Gastrocnemius medialis (tissue), 4 donors: ENCODE measurements at regions not wholly inside any gene's neighbourhood (a gene's known extent, or its start where the extent isn't known, plus 50 kb on each side); places are given as distances from the start of the nearest gene placed in this dataset.
"Not testable (repeated sequence)": the region's sequence is repeated elsewhere in the genome, so short reads cannot be mapped to it uniquely, and the experiment has no call there.

ENCODE experiments used
- ATAC-seq, 2 donors: fragments of 150-250 bp; one replicate each; pipeline ENCODE4 v1.9.1; 2016
- DNase-seq, 2 donors: peaks; one replicate each; pipeline ENCODE4 v3.0.0-alpha.2; 2019
- H3K27ac ChIP-seq, 4 donors: fragments of 200-600 bp; sonication (generic); 1 replicate in 1 of 4; 2 replicates in 3 of 4; pipeline ENCODE4 v1.5.1; 2016 to 2018; ENCODE audit warnings: mild to moderate bottlenecking in 2 of 4, moderate library complexity in 1 of 4
- H3K27me3 ChIP-seq, 3 donors: fragments of 200-600 bp; sonication (generic) in 2 of 3; 1 replicate in 1 of 3; 2 replicates in 2 of 3; pipeline versions ENCODE4 v1.5.1 to v1.6.0; 2016 to 2019; ENCODE audit warnings: mild to moderate bottlenecking in 1 of 3, moderate library complexity in 1 of 3
- H3K36me3 ChIP-seq, 2 donors: fragments of 200-600 bp; sonication (generic) in 1 of 2; one replicate each; pipeline ENCODE4 v1.5.1; 2017 to 2018
- H3K4me1 ChIP-seq, 2 donors: fragments of 200-600 bp; sonication (generic) in 1 of 2; one replicate each; pipeline ENCODE4 v1.5.1; 2016 to 2017; ENCODE audit warnings: mild to moderate bottlenecking in 2 of 2
- H3K4me3 ChIP-seq, 4 donors: fragments of 200-600 bp; sonication (generic) in 3 of 4; 1 replicate in 1 of 4; 2 replicates in 3 of 4; pipeline ENCODE4 v1.5.1; 2016 to 2019; ENCODE audit warnings: mild to moderate bottlenecking in 2 of 4
- H3K9me3 ChIP-seq, 3 donors: fragments of 200-600 bp; sonication (generic) in 2 of 3; 1 replicate in 1 of 3; 2 replicates in 2 of 3; pipeline ENCODE4 v1.5.1; 2016 to 2019
- POLR2A ChIP-seq, 2 donors: fragments of 450-650 bp; IDR thresholded peaks; one replicate each; pipeline ENCODE4 v1.6.1; 2017; ENCODE audit warnings: antibody characterized with exemption in 2 of 2, mild to moderate bottlenecking in 2 of 2, moderate library complexity in 2 of 2
- in situ Hi-C, 4 donors: fragments of 200-750 bp; cut with MboI; loops; one replicate each; pipeline versions ENCODE4 v1.15.0 to v1.8.0; 2017; ENCODE audit warnings: low sequenced_read_pairs in 4 of 4
- intact Hi-C: fragments of 100-400 bp; cut with DNase I; formaldehyde crosslinking; loops from one replicate; pipeline ENCODE4 v1.15.1; 2023; ENCODE audit warnings: low total_unique reads
- TF ChIP-seq, protein P1 (sequence below), 5 experiments: fragments of 450-650 bp in 3 of 5; fragments of 200-600 bp in 2 of 5; sonication (generic) in 2 of 5; IDR thresholded peaks in 4 of 5; conservative IDR thresholded peaks in 1 of 5; 1 replicate in 4 of 5; 2 replicates in 1 of 5; pipeline ENCODE4 v1.5.1; 2016 to 2019; ENCODE audit warnings: antibody characterized with exemption in 5 of 5, mild to moderate bottlenecking in 3 of 5, moderate library complexity in 3 of 5

DNA sequence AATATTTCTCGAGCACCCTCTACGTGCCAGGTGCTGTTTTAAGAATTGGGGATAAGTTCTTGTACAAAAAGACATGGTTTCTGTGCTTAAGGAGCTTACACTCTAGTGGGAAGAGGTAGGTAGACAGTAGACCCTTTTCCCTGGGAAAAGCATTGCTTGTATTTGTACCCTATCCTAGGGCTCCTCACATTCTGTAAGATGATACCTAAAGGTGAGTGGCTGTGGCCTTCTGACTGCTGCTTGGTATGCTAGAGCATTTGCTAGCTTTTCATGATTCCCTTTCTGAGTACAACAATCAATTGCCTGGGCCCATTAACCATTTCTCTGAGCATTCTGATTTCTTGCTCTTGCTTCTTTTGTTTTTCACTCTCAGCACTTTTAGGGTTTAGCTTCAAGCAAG is 286.6 kb downstream of the ZIC3 start:
- Histone ChIP-seq H3K27me3 (peaks cover 0 to 4% (median 0%) of the 10 kb centered on the region in 3 donors), H3K4me1 (no peaks in the 10 kb centered on the region), H3K27ac (no peak overlapping the region), H3K4me3 (no peak overlapping the region), H3K9me3 (no peaks in the 10 kb centered on the region), H3K36me3 (no peaks in the 10 kb centered on the region)
- intact Hi-C loops = no loop called here
- ATAC-seq (no peak), DNase-seq (no peak)
- in situ Hi-C loops = no loop called here
- no peak for TF ChIP-seq POLR2A (IDR thresholded peaks at IDR 0.05)

DNA sequence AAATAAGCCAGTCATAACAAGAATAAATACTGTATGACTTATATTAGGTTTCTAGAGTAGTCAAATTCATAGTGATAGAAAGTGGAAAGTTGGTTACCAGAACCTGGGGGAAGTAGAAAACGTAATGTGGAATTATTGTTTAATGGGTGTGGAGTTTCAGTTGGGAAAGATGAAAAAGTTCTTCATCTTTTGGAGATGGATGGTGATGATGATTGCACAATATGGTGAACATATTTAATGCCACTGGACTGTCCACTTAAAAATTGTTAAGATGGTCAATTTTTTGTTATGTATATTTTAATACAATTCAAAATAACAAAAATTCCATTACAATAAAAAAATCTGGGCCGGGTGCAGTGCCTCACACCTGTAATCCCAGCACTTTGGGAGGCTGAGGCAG is 289.6 kb downstream of the ZIC3 start:
- Histone ChIP-seq H3K27ac (no peak overlapping the region), H3K4me3 (no peak overlapping the region), H3K9me3 (no peaks in the 10 kb centered on the region), H3K4me1 (no peaks in the 10 kb centered on the region), H3K27me3 (peaks cover 0 to 4% (median 0%) of the 10 kb centered on the region in 3 donors), H3K36me3 (no peaks in the 10 kb centered on the region)
- intact Hi-C loops = no loop called here
- TF ChIP-seq POLR2A (IDR thresholded peaks at IDR 0.05) = no peak
- TF ChIP-seq, protein P1, sequence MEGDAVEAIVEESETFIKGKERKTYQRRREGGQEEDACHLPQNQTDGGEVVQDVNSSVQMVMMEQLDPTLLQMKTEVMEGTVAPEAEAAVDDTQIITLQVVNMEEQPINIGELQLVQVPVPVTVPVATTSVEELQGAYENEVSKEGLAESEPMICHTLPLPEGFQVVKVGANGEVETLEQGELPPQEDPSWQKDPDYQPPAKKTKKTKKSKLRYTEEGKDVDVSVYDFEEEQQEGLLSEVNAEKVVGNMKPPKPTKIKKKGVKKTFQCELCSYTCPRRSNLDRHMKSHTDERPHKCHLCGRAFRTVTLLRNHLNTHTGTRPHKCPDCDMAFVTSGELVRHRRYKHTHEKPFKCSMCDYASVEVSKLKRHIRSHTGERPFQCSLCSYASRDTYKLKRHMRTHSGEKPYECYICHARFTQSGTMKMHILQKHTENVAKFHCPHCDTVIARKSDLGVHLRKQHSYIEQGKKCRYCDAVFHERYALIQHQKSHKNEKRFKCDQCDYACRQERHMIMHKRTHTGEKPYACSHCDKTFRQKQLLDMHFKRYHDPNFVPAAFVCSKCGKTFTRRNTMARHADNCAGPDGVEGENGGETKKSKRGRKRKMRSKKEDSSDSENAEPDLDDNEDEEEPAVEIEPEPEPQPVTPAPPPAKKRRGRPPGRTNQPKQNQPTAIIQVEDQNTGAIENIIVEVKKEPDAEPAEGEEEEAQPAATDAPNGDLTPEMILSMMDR (IDR thresholded peaks at IDR 0.05 in 4 of 5, conservative IDR thresholded peaks at IDR 0.05 in 1 of 5) = no peak
- ATAC-seq = no peak
- in situ Hi-C loops = no loop called here
- DNase-seq = no peak

DNA sequence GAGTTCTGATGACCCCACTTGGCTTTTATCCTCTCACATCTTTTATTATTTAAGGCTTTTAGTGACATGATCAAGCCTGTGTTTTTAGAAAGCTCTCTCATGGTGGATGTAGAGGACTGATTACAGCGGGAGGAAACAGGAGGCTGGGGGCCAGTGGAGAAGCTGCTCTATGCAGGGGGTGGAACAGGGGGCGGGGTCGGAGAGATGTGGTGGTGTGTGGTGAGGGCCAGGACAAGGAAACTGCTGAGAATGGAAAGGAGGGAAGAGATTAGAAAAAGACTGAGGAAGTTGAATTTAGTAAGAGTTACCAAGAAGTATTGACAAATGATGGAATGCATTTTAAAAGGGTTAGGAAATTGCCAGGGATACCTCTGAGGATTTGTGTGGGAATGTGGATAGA is 292.2 kb downstream of the ZIC3 start:
- ATAC-seq (no peak), DNase-seq (no peak)
- H3K27me3 ChIP-seq = no peaks in the 10 kb centered on the region
- TF ChIP-seq, protein P1 (IDR thresholded peaks at IDR 0.05 in 4 of 5, conservative IDR thresholded peaks at IDR 0.05 in 1 of 5) = no peak
- TF ChIP-seq POLR2A (IDR thresholded peaks at IDR 0.05) = no peak
- H3K4me3 ChIP-seq = no peak overlapping the region
- no peaks in the 10 kb centered on the region for H3K4me1 ChIP-seq
- no peaks in the 10 kb centered on the region for H3K36me3 ChIP-seq
- H3K9me3 ChIP-seq = no peaks in the 10 kb centered on the region
- intact Hi-C loops (no loop called here), in situ Hi-C loops (no loop called here)
- no peak overlapping the region for H3K27ac ChIP-seq

DNA sequence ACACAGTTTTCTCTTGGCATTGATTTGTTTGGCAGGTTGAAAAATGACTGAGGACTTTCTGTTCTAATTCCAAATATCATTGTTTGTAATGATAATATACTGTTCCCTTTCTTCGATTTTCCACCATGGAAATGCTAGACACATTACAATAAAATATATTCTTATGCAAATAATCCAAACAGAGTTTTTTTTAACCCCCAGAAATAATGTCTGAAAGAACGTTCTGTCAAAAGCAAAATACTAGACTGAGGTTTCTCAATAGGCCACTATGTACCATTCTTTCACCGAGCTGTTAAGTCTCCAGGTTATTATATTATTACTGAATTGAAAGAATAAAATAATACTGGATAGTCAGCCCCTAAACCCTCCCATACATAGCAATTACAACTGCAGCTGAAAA is 312.5 kb downstream of the ZIC3 start:
- H3K4me3 ChIP-seq = no peak overlapping the region
- H3K4me1 ChIP-seq = no peaks in the 10 kb centered on the region
- no peaks in the 10 kb centered on the region for H3K9me3 ChIP-seq
- H3K27ac ChIP-seq = no peak overlapping the region
- no peaks in the 10 kb centered on the region for H3K36me3 ChIP-seq
- no peaks in the 10 kb centered on the region for H3K27me3 ChIP-seq
- in situ Hi-C loops = no loop called here
- no peak for DNase-seq
- ATAC-seq = no peak
- no peak for TF ChIP-seq POLR2A (IDR thresholded peaks at IDR 0.05)
- TF ChIP-seq, protein P1 (IDR thresholded peaks at IDR 0.05 in 4 of 5, conservative IDR thresholded peaks at IDR 0.05 in 1 of 5) = no peak
- intact Hi-C loops = no loop called here

DNA sequence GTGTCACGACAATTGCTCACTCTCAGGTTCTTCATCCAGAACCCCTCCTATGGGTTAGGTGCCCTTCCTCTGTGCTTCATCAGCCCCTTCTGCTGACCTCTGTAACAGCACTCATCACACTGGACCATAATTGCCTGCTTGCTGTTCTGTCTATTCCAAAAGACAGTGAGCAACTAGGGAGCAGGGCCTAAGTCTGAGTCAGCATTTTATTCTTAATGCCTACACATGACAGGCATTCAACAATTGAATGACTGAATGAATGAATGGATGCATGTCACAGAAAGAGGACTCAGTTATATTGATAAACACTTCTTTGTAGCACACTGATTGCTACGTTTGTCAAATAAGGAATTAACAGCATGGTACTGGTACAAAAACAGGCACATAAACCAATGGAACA is 317.0 kb downstream of the ZIC3 start:
- Histone ChIP-seq H3K9me3 (no peaks in the 10 kb centered on the region), H3K36me3 (no peaks in the 10 kb centered on the region), H3K4me1 (no peaks in the 10 kb centered on the region), H3K27me3 (no peaks in the 10 kb centered on the region), H3K27ac (no peak overlapping the region), H3K4me3 (no peak overlapping the region)
- DNase-seq (no peak), ATAC-seq (no peak)
- TF ChIP-seq, protein P1 (IDR thresholded peaks at IDR 0.05 in 4 of 5, conservative IDR thresholded peaks at IDR 0.05 in 1 of 5) = no peak
- no peak for TF ChIP-seq POLR2A (IDR thresholded peaks at IDR 0.05)
- intact Hi-C loops (no loop called here), in situ Hi-C loops (no loop called here)

DNA sequence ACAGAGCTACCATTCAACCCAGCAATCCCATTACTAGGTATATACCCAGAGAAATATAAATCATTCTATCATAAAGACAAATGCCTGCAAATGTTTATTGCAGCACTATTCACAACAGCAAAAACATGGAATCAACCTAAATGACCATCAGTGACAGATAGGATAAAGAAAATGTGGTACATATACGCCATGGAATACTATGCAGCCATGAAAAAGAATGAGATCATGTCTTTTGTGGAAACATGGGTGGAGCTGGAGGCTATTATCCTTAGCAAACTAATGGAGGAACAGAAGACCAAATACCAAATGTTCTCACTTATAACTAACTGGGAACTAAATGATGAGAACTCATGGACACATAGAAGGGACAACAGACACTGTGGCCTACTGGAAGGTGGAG is 318.9 kb downstream of the ZIC3 start:
- intact Hi-C loops, H3K4me1 ChIP-seq, H3K27me3 ChIP-seq, ATAC-seq, H3K9me3 ChIP-seq, H3K4me3 ChIP-seq, H3K27ac ChIP-seq, in situ Hi-C loops, DNase-seq, H3K36me3 ChIP-seq: not testable (repeated sequence)
